GM18861 (cell line): ENCODE measurements at regions not wholly inside any gene's neighbourhood (a gene's known extent, or its start where the extent isn't known, plus 50 kb on each side); places are given as distances from the start of the nearest gene placed in this dataset.
"Not testable (repeated sequence)": the region's sequence is repeated elsewhere in the genome, so short reads cannot be mapped to it uniquely, and the experiment has no call there.

ENCODE experiments used
- ATAC-seq: cut with Tn5 transposase; IDR thresholded peaks from one replicate; pipeline ENCODE4 v1.9.1; 2021; ENCODE audit not compliant: unreplicated experiment

DNA sequence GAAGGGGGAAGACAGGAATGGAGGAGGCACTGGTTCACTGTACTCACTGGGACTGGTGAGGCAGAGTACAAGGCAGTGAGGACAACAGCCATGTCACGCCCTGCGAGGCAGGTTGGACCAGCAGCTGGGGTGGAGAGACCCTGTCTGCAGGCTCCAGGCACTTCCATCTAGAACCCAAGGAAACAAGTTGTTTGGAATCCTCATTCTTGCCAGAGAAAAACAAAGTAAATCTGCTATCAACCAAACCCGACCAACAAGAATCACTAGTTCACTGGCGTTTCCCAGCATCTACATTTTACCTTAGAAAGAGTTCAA lies 98.5 kb upstream of the CDYL start:
- ATAC-seq, result no peak

DNA sequence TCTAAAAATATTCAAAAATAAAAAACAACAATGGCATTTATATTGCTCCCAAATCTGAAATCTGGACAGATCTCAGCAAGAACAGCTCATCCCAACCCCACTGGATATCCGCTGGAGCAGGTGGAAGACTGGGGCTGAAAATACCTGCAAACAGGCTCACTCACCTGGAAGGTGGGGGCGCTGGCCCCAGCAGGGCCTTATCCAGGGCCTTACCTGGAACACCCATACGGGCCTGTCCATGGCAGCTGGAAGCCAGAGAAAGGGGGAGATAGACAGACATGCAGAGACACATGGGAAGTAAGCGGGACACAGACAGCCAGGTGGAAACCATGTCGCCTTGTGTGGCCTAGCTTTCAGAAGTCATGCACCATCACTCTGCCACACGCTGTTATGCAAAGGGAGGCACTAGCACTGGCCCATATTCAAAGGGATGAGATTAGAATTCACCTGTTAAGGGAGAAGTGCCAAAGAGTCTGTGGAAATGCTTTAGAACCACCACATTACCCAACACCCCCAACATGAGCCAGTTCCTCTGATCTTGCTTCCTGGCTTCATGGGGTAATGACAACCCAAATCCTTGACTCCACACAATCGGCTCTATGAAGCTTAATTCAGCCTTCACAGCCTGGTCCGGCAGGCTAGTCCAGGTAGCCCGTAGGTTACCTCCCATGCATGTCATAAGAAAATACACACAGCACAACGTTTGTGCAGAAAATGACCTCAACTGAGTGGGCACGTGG lies 99.0 kb upstream of the CDYL start:
- ATAC-seq, result no peak

DNA sequence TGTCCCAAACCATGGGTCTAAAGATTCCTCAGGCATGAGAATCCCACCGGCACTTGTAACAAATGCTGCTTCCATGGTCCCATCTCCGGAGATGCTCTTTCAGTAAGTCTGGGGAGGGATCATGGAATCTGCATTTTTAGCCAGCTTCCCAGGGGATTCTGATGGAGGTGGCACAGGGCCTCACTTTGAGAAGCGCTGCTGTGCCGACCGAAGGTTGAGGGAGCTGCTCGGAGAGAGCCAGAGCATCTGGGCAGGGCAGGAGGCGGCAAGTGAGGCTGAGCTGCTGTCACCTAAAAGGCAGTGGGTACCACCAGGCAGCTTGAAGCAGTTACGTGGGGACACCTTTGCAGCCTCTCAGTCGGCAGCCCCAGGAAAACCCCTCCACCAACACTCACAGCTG lies 100.2 kb upstream of the CDYL start:
- ATAC-seq, result no peak

DNA sequence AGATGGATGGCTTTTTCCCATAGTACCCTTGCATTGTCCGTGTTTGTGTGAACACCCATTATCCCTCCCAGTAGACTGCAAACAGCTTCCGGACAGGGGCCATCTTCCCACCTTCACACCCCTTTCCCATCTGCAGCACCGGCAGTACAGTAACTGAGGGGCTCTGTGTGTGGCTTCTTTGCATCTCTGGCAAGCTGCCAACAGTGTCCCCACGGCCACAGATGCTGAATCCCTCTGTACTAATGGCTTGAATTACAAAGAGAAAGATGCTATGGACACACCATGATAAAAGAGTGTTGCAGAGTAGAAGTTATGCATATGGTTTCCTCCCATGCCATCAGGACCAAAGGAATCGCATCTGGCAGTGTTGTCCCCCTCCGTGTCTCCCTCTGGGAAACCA lies 101.1 kb upstream of the CDYL start:
- ATAC-seq, result no peak

DNA sequence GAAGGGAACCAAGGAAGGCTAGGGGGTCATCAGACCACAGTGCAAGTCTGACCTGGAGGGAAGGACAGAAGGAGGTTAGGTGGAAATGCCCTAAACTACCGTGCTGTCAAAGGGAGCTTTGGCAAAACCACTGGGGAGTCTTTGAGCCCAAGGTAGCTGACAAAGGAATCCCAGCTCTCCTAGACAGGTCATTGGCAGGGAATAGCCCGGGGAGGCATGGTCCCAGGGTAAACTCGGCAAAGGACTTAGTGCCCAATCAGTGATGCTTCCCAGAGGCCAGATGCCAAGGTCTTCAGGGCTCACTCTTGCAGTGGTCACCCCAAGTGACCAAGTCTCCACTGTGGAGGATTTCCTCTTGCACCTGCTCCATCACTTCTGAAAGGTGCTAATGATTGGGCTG lies 102.3 kb upstream of the CDYL start:
- ATAC-seq, result no peak

DNA sequence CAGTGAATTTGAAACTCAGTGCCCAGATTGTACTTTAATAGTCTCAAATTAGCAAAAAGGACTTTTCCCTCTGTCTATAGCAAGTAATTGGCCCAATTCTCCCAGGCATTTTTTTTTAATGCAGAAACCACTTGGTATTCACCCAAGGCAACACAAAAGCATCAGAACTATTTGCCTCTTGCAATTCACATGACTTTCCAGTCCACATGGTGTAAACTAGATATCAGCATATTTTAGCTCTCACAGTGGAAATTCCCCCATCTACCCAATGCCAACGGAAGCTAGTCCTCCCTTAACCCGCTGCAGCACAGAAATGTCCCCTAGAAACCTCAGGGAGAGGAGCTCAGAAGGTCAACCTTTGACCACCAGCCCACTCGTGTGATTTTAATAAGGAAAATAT lies 103.4 kb upstream of the CDYL start:
- ATAC-seq, result no peak

DNA sequence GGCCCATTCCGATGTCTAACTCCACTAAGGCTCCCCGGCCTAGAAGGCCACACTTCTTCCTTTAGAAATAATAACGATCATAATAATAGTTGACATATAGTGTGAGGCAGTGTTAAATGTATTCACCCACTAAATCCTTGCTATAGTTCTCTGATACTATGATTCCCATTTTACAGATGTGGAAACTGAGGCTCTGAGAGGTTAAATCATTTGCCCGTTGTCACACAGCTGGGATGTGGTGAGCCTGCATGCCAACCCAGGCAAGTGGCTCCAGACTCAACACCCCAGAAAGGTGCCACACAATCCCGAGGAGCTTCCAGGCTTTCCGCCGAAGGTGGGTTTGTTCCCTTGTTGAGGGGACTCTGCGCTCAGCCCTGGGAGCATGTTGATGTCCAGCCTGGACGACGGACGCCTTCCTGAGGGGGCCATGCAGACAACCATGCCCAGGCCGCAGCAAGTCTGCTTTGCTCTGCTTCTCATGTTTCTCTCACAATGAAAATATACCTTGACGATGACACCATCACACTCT lies 104.6 kb upstream of the CDYL start:
- no peak for ATAC-seq

DNA sequence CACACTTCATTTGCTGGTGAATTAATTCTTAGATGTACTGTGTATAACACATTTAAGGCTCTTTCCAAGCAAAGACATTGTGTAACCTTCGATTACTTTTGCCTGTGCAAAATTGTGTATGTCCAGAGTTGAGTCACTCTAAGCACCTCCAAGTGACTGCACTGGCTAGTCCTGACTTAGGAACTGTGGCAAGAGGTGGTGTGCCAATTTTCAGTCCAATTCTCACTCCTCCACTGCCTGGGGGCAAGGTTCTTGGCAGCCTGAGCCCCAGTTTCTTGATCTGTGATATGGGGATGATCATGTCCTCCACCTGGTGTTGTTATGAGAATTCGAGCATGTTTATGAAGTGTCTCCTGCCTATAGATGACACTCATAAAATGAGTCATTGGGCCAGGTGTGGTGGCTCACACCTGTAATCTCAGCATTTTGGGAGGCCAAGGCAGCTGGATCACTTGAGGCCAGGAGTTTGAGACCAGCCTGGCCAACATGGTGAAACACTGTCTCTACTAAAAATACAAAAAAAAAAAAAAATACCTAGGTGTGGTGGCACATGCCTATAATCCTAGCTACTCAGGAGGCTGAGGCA lies 105.3 kb upstream of the CDYL start:
- ATAC-seq, result no peak

DNA sequence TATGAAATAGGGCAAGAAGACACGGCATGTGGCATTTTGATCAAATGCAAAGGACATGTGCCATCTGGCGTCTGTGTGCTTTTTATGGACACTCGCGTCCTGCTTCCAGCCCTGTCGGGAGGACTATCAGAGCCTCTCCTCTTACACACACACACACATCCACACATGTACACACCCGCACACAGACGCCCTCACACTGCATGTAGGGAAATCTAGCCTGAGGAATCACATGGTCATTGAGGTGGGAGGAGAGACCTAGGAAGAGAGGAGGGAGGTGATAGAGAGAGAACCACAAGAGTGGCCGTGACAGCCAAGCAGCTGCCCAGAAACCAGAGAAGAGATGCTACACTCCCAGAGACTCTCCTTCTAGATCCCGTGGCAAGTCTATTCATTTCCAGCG lies 105.9 kb upstream of the CDYL start:
- ATAC-seq, result no peak

DNA sequence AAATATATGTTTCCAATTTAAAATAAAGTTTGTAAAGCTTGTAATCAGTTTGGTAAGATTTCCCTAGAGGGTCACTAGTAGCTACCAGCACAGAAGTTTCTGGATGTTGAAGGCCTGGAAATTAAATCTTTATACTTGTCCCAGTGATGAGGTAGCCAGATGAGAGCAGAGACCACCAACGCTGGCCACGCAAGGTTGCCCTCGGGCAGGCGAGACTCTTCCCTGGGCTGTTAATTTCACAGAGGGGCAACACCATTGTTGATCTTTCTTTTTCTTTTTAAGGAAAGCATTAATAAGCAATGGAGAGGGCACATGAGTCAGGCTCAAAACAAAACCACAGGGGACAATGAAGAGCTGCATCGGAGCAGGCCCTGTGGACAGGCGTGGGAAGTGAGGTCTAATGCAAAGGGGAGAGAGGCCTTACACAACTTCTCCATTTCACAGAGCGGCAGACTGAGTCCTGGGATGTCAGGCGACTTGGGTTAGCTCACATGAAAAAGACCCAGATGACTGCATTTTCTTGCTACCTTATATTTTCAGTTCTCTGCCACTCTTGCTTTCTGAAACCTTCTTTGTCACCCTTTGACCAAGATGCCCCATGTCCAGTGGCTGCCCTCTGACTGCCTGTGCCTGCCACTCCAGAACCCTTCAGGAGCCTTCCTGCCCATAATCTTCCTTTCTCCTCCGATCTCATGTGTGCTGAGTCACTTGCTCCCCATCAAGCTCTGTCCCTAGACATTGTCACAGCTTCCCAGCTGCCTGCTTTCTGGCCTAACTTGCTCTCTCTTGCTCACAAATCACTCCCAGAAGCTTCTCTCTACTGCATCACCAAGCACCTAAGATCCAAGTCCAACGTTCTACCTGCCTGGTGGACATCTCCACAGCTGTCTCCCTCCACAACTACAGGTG lies 107.7 kb upstream of the CDYL start:
- no peak for ATAC-seq

DNA sequence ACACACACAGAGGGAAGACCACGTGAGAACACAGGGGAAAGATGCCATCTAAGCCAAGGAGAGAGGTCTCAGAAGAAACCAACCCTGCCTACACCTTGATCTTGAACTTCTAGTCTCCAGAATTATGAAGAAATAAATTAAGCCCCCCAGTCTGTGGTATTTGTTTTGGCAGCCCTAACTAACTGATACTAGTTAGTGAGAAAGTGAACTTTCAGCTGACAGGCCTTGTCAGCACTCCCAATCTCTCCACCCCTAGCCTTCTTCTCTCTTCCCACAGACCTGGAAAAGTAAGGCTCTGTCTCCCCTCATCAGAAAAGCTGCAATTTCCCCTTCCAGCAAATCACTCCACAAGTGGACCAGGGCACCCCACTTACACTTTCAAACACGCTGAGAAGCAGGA lies 108.6 kb upstream of the CDYL start:
- ATAC-seq, result no peak

DNA sequence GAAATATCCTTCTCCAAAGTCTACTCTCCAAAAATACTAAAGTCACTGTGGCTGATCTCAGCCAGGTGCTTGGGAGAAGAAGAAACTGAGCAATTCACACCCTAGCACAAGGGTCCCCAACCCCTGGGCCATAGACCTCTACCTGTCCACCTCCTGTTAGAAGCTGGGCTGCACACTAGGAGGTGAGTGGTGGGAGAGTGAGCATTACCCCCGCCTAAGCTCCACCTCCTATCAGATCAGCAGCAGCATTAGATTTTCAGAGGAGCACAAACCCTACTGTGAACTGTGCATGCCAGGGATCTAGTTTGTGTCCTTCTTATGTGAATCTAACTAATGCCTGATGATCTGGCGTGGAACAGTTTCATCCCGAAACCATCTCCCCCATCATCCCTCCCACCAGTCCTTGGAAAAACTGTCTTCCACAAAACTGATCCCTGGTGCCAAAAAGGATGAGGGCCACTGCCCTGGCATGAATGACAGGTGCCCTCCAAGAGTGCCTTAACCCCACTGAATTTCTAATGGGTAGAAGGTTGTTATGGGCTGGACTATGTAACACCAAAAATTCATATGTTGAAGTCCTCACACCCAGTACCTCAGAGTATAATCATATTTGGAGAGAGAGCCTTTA lies 109.2 kb upstream of the CDYL start:
- ATAC-seq, result no peak

DNA sequence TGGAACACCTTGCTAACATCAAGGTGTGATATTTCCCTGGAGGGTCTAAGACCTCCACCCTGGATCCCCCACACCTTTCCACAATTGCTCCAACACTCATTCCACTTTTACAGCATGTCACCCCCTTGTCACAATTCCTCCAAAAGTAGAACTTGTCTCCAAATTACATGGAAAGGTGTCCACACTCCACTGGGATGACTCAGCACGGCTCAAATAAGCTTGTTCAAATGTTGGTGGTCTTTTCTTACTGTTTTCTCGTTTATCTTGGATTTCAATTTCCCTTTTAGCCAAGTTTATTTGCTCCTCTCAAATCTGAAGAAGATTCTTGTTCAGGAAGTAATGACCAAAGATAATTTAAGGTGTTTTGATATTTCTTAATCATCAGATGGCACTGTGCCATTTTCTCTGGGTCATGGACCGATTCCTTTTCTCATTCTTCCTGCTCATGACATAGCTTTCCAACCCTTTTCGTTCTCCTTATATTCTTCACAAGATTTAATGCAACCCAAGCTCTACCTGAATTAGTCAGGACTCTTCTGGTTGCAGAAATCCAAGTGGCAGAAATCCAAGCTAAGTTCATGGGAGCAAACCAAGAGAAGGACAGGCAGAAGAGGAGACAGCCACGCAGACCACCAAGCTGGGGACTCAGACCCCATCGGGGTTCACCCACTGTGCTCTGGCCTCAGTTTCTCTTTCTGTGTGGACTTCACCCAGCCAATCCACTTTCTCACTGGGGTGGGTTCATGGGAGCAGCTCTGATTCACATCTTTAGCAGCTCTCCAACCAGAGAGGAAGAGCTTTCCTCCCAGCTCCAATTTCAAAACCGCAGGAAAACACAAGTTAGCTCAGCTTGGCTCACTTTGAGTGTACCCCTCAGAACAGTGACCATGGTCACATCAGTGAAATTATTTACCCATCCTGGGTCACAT lies 110.5 kb upstream of the CDYL start:
- ATAC-seq, result no peak

DNA sequence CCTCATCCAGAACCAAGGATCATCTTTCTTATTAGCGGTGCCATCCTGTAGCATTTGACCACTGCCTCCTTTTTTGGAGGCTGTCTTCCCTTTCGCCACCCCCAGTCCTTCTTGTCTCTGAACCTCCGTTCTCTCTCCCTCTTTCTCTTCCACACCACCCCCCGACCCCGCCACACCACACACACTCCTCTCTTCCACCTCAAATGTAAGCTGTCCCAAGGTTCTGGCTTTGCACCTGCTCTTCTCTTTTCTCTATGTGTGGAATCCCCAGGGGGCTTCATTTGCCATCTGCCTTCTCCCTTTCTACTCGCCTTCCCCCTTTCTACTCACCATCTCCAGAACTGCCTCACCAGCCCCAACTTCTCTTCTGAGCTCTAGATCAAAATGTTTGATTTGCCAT lies 111.3 kb upstream of the CDYL start:
- no peak for ATAC-seq

DNA sequence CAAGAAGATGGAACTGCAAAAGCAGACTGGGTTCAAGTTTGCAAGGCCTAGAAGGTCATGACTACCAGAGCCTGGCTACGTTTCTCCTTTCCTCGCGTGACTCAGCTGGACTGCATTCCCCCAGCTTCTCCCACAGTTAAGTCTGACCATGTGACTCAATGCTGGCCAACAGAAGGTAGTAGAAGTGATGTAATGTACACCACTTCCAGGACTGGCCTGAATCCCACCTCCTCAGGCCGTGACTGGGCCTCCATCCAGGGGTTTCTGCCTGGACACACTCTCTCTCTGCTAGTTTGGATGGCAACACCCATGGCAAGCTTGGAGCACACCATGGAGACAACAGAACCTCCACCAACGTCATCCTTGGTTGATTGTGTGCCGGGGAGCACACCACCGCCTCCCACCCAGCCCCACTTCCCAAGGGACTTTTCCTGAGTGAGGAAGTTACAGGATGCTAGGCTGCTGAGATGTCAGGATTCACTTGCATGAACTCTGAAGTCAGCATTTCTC lies 112.0 kb upstream of the CDYL start:
- ATAC-seq, result no peak

DNA sequence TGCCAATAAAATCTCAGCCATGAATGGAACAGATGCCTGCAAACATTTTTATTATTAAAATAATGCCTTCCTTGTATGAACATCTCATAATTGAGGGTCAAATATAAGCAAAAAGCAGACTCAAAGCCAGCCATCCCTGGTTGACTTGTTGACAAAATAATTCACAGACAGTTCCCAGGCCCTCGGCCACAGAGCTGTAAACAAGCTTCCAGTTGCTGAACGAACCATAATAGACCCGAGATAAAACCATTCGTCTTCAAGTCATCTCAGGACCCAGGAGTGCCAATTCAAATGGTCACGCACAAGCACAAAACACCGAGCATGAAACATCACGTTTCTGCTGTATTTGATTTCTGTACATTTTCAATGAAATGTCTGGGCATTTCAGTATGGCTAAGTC lies 113.3 kb upstream of the CDYL start:
- no peak for ATAC-seq

DNA sequence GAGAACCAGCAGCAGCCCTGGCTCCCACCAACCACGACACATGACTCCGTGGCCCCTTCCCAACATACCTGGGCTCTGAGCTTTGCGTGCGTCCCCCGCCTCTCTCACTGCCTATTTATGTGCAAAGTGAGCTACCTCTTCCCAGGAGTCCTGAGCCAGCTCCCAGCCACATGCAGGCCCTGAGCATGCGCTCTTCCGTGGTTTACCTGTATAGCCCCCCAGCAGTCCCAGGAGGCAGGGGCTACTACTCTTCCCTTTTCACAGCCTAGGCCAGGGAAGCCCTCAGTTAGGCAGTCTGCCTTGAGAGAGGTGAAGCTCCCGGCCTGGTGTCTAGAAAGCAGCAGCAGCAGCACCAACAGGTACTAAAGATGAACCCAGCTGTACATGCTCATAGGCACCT lies 114.8 kb upstream of the CDYL start:
- ATAC-seq, result no peak

DNA sequence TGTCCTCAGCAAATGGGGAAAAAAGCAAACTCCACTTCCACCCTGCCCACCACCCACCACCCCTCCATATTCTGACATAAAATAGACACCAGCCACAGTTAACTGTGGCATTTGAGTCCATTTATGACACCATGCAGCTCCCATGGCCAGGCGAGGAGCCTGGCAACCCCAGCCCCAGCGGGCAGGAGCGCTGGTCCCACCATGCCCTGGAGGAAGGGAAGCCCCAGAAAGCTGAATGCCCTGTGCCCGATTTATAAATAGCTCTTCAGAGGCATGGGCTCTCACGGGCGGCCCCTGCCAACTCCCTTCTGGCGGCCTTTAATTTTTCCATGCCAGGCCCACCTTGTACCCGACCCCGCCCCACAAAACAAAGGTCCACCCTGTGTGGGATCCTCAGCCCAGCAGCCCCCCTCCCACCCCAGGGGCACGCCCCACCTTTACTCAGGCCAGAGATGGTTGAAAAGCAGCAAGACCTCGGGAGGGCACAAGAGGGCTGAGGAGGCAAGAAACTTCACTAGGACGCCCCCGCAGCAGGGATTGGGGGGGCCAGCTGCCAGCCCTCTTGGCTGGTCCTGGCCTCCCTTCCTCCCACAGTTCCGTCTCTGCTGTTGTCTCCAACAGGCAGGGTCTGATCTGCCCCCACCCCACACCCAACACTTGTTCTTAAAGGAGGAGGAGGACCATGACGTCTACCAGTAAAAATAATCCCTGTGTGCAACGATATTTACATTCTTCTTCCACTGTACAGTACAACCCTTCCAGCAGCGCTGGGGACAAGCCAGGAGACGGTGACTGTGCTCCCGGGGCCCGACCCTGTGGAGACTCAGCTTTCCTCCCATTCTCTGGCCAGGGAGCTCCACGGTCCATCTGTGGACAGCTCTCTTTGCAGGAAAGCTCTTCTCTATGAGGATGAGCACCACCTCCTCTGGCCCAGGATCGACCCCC lies 115.6 kb upstream of the CDYL start:
- ATAC-seq, result no peak

DNA sequence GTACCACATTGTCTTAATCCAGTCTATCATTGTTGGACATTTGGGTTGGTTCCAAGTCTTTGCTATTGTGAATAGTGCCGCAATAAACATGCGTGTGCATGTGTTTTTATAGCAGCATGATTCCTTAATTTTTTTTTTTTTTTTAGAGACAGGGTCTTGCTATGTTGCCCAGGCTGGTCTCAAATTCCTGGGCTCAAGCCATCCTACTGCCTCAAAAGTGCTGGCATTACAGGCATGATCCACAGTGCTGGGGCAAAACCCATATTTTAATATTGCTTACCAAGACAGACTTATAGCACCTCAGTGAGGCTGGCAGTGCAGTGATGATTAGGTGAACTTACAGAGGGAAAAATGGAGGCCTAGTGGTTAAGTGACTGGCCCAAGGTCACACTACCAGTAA lies 116.5 kb upstream of the CDYL start:
- not testable (repeated sequence) for ATAC-seq
